HepG2 (cell line): ENCODE measurements at regions not wholly inside any gene's neighbourhood (a gene's known extent, or its start where the extent isn't known, plus 50 kb on each side); places are given as distances from the start of the nearest gene placed in this dataset.

ENCODE experiments used
- CEBPG ChIP-seq: IDR thresholded peaks from 2 replicates; pipeline ENCODE4 v1.6.1; 2016
- CENPX ChIP-seq: sonication (generic); formaldehyde crosslinking; IDR thresholded peaks from 2 replicates; pipeline ENCODE4 v1.9.0; 2021; ENCODE audit warnings: mild to moderate bottlenecking, missing genetic modification reagents, moderate library complexity
- DR1 ChIP-seq: sonication (generic); formaldehyde crosslinking; IDR thresholded peaks from 2 replicates; pipeline ENCODE4 v1.8.0; 2021; ENCODE audit warnings: mild to moderate bottlenecking, missing genetic modification reagents, inconsistent platforms
- ELF4 ChIP-seq: sonication (generic); formaldehyde crosslinking; IDR thresholded peaks from 2 replicates; pipeline ENCODE4 v1.5.0; 2020; ENCODE audit warnings: missing genetic modification reagents, mild to moderate bottlenecking, moderate library complexity, borderline replicate concordance
- NR0B2 ChIP-seq: sonication (generic); formaldehyde crosslinking; IDR thresholded peaks from 2 replicates; pipeline ENCODE4 v1.4.0; 2020; ENCODE audit warnings: mild to moderate bottlenecking, missing genetic modification reagents
- SMAD9 ChIP-seq: sonication (generic); formaldehyde crosslinking; IDR thresholded peaks from 2 replicates; pipeline ENCODE4 v1.5.1; 2020; ENCODE audit warnings: mild to moderate bottlenecking, missing genetic modification reagents
- SNAPC5 ChIP-seq: sonication (generic); formaldehyde crosslinking; IDR thresholded peaks from 2 replicates; pipeline ENCODE4 v1.8.1; 2023; ENCODE audit warnings: mild to moderate bottlenecking, missing genetic modification reagents, borderline replicate concordance
- SP4 ChIP-seq: sonication (generic); formaldehyde crosslinking; IDR thresholded peaks from 2 replicates; pipeline ENCODE4 v1.8.1; 2023; ENCODE audit warnings: mild to moderate bottlenecking, missing genetic modification reagents
- ZFP82 ChIP-seq: sonication (generic); formaldehyde crosslinking; IDR thresholded peaks from 2 replicates; pipeline ENCODE4 v1.5.1; 2020; ENCODE audit warnings: mild to moderate bottlenecking, missing genetic modification reagents, borderline replicate concordance
- ZMYM2 ChIP-seq: sonication (generic); formaldehyde crosslinking; IDR thresholded peaks from 2 replicates; pipeline ENCODE4 v1.8.0; 2022; ENCODE audit warnings: mild to moderate bottlenecking, missing genetic modification reagents
- ZNF225 ChIP-seq: sonication (generic); formaldehyde crosslinking; IDR thresholded peaks from 2 replicates; pipeline ENCODE4 v1.4.0; 2020; ENCODE audit warnings: mild to moderate bottlenecking, missing genetic modification reagents
- ZNF383 ChIP-seq: sonication (generic); formaldehyde crosslinking; IDR thresholded peaks from 2 replicates; pipeline ENCODE4 v1.4.0; 2020; ENCODE audit warnings: missing genetic modification reagents, mild to moderate bottlenecking, borderline replicate concordance
- TF ChIP-seq, protein P1 (sequence below): sonication (generic); formaldehyde crosslinking; IDR thresholded peaks from 2 replicates; pipeline ENCODE4 v1.4.0; 2020; ENCODE audit warnings: missing genetic modification reagents
- TF ChIP-seq, protein P2 (sequence below): conservative IDR thresholded peaks from 2 replicates; pipeline ENCODE4 v1.6.1; 2018; ENCODE audit warnings: missing genetic modification reagents

DNA sequence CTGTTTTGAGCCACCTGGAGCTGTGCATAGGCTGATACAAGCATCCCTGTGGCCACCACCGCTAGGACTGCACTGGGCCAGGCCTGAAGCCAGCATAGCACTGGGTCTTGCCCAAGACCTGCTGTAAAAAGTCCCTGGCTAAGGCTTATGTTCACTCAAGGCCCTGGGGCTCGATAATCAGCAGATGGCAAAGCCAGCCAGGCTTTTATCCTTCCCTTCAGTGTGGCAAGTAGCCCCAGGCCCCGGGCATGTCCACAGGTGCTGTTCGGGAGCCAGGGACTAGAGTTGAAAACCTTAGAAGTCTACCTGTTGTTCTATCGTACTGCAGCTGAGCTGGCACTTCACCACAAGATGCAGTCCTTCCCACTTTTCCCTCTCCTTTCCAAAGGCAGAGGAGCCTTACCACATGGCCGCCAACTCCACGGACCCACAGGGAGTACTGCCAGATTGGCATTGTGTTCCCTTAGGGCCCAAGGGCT, 226.4 kb upstream of the ZNF217 start (continued):
- TF ChIP-seq ELF4 (CRISPR knock-in tag) (no peak), NR0B2 (CRISPR knock-in tag) (no peak), CEBPG (CRISPR knock-in tag) (no peak), SMAD9 (no peak), ZFP82 (CRISPR knock-in tag) (no peak), ZMYM2 (no peak), CENPX (no peak), SNAPC5 (CRISPR knock-in tag) (no peak), ZNF225 (peak; percentile 53; the same call in 1 of the 2 replicates), SP4 (0 out of 2 replicates have a peak, but pooled peaks have one; percentile 17), ZNF383 (CRISPR knock-in tag) (no peak), DR1 (CRISPR knock-in tag) (no peak)
- TF ChIP-seq, protein P1, sequence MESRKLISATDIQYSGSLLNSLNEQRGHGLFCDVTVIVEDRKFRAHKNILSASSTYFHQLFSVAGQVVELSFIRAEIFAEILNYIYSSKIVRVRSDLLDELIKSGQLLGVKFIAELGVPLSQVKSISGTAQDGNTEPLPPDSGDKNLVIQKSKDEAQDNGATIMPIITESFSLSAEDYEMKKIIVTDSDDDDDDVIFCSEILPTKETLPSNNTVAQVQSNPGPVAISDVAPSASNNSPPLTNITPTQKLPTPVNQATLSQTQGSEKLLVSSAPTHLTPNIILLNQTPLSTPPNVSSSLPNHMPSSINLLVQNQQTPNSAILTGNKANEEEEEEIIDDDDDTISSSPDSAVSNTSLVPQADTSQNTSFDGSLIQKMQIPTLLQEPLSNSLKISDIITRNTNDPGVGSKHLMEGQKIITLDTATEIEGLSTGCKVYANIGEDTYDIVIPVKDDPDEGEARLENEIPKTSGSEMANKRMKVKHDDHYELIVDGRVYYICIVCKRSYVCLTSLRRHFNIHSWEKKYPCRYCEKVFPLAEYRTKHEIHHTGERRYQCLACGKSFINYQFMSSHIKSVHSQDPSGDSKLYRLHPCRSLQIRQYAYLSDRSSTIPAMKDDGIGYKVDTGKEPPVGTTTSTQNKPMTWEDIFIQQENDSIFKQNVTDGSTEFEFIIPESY (CRISPR knock-in tag): 0 out of 2 replicates have a peak, but pooled peaks have one; percentile 22
- TF ChIP-seq, protein P2, sequence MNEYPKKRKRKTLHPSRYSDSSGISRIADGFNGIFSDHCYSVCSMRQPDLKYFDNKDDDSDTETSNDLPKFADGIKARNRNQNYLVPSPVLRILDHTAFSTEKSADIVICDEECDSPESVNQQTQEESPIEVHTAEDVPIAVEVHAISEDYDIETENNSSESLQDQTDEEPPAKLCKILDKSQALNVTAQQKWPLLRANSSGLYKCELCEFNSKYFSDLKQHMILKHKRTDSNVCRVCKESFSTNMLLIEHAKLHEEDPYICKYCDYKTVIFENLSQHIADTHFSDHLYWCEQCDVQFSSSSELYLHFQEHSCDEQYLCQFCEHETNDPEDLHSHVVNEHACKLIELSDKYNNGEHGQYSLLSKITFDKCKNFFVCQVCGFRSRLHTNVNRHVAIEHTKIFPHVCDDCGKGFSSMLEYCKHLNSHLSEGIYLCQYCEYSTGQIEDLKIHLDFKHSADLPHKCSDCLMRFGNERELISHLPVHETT (CRISPR knock-in tag): no peak
